ENCODE measurements at regions not wholly inside any gene's neighbourhood (a gene's known extent, or its start where the extent isn't known, plus 50 kb on each side); places are given as distances from the start of the nearest gene placed in this dataset.

DNA sequence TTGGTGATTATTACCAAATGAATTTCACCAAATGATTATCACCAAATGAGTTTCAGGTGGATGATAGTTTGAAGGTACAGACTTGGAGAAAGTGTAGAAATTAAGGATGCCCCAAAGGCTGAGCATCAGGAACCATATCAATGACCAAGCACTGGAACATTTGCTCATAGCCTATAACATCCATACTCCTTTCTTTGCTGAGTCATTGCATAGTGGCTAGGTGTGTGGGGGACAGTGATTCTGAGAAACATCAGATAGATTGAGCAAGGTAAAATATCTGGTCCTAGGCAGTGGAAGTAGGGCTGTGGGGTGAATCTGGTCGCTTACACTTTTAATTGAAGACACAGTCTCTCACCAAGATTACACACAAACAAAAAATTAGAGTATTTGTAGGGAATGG, 1362.5 kb upstream of the PABPC4L start:
- no peak for DNase-seq (ENCODE audit: low read depth)
- TF ChIP-seq, protein P1, sequence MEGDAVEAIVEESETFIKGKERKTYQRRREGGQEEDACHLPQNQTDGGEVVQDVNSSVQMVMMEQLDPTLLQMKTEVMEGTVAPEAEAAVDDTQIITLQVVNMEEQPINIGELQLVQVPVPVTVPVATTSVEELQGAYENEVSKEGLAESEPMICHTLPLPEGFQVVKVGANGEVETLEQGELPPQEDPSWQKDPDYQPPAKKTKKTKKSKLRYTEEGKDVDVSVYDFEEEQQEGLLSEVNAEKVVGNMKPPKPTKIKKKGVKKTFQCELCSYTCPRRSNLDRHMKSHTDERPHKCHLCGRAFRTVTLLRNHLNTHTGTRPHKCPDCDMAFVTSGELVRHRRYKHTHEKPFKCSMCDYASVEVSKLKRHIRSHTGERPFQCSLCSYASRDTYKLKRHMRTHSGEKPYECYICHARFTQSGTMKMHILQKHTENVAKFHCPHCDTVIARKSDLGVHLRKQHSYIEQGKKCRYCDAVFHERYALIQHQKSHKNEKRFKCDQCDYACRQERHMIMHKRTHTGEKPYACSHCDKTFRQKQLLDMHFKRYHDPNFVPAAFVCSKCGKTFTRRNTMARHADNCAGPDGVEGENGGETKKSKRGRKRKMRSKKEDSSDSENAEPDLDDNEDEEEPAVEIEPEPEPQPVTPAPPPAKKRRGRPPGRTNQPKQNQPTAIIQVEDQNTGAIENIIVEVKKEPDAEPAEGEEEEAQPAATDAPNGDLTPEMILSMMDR (IDR thresholded peaks at IDR 0.05; ENCODE audit: control insufficient read depth, extremely low read depth, insufficient read depth) = no peak
- H3K4me3 ChIP-seq (ENCODE audit: low read depth, low read length) = no peak overlapping the region

DNA sequence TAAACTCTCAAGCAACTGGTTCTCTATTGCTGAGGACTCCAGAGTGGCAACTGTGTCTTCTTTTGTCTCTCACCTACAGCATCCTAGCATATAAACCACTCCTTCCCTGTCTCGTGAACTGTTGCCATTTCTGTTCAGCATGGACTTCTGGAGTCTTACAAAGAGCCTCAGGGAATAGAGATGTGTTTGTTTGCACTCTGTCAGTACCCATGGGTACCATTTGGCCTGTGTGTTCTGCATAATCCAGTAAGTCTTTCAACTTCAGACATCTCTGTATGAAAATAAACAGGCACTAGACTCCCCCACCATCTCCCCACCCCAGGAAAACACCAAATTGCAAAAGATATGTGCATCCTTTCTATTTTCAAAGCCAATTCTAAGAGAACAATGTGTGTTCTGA, 1351.6 kb upstream of the PABPC4L start:
- TF ChIP-seq, protein P1 (IDR thresholded peaks at IDR 0.05; ENCODE audit: control insufficient read depth, extremely low read depth, insufficient read depth) = no peak
- no peak for DNase-seq (ENCODE audit: low read depth)
- H3K4me3 ChIP-seq (ENCODE audit: low read depth, low read length) = no peak overlapping the region

DNA sequence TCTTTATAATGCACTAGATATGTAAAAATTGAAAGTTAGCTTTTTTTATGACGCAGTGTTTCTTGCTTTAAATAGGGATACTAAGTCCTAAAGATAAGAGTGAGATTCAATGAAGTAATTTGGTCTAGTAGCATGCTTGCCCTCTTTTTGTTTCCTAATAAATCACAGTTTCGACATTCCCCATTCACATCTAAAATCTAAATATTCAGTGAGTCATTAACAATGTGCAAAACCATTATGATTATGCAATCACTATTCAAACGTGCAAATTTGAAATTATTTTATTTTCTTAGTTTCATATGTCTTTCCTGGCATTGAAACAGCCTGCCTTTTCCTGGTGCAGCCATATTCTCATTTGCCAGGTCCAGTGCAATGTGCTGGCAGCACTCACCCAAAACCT, 1350.5 kb upstream of the PABPC4L start:
- no peak overlapping the region for H3K4me3 ChIP-seq (ENCODE audit: low read depth, low read length)
- TF ChIP-seq, protein P1 (IDR thresholded peaks at IDR 0.05; ENCODE audit: control insufficient read depth, extremely low read depth, insufficient read depth) = no peak
- no peak for DNase-seq (ENCODE audit: low read depth)

DNA sequence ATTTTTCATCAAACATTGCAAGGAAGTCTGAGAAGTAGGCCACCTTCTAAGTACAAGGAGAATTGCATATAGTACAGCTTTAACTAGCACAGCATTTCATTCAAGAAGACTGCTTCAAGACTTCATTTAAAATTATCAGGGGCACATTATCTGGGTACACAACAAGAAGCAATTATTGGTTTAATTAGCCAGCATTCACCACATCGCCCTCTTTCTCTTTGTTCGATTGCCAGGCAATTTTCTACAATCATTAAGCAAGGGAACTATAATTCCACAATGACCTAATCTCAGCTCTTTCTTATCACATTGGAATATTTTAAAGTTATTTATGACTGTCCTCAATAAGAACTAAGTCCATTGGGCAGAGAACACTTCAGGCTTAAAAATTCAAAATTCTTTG, 1347.1 kb upstream of the PABPC4L start:
- H3K4me3 ChIP-seq (ENCODE audit: low read depth, low read length) = no peak overlapping the region
- TF ChIP-seq, protein P1 (IDR thresholded peaks at IDR 0.05; ENCODE audit: control insufficient read depth, extremely low read depth, insufficient read depth) = no peak
- DNase-seq (ENCODE audit: low read depth) = no peak

DNA sequence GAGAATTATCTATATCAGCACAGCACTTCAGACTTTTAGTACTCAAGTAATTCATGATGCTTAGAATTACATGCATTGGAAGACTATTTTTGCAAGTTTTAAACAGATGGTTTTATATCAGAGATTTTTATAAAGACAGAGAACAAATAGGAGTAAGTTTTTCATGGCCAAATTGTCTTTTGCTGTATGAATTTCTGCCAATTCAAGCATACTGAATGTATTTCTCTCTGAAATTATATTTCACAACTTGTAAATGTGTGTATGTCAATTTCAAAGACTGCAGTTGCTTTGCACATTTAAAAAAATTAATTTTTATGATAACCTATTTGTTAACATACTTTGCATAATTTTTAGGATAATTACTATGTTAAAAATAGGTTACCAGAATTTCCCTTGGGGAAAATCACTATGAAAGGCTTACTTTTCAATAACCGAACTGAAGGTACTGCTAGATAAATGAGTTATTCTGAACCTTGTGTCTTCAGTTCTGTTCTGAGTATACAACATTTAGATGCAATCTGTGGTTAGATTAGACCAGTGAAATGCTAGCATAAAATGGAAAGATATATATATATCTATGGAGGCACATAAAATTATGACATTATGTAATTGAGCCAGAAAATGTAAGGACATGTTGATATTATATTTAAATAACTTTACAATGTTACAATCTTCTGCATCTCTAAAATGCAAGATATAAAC, 1344.2 kb upstream of the PABPC4L start:
- no peak for DNase-seq (ENCODE audit: low read depth)
- TF ChIP-seq, protein P1 (IDR thresholded peaks at IDR 0.05; ENCODE audit: control insufficient read depth, extremely low read depth, insufficient read depth) = no peak
- no peak overlapping the region for H3K4me3 ChIP-seq (ENCODE audit: low read depth, low read length)

DNA sequence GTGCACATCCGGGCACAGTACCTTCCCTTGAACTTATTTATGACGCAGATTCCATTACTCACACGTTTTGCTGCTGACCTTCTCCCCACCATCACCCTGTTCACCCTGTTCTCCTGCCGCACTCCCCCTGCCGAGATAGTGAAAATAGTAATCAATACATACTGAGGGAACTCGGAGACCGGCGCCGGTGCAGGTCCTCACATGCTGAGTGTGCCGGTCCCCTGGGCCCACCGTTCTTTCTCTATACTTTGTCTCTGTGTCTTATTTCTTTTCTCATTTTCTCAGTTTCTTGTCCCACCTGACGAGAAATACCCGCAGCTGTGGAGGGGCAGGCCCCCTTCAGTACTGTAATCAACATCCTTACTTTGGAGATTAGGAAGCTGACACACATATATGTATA, 1337.1 kb upstream of the PABPC4L start:
- DNase-seq (ENCODE audit: low read depth) = no peak
- H3K4me3 ChIP-seq (ENCODE audit: low read depth, low read length) = no peak overlapping the region
- TF ChIP-seq, protein P1 (IDR thresholded peaks at IDR 0.05; ENCODE audit: control insufficient read depth, extremely low read depth, insufficient read depth) = no peak

DNA sequence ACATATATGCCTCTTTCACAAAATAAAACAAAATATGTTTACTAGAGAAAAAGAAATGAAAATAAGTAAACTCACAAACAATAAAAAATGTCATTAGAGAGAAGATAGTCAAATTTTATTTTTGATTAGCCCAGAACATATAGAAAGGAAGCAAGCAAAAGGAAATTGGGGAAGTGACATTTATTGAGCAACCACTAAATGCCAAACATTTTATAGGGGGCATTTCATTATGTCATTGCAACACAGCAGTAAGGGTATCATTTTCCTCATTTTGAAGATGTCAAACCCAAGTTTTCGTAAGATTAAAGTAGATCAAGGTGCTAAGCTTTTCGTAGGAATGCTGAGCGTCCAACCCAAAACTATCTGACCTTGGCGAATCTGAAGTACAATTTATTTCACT, 1331.5 kb upstream of the PABPC4L start:
- DNase-seq (ENCODE audit: low read depth) = no peak
- TF ChIP-seq, protein P1 (IDR thresholded peaks at IDR 0.05; ENCODE audit: control insufficient read depth, extremely low read depth, insufficient read depth) = no peak
- H3K4me3 ChIP-seq (ENCODE audit: low read depth, low read length) = no peak overlapping the region

All from LNCaP clone FGC (cell line).